ENCODE measurements at regions not wholly inside any gene's neighbourhood (a gene's known extent, or its start where the extent isn't known, plus 50 kb on each side); places are given as distances from the start of the nearest gene placed in this dataset.

GRCh38 chr11:93935826-93936225 lies 85.3 kb upstream of the HEPHL1 start:
- no peak for TF ChIP-seq CTCF (IDR thresholded peaks at IDR 0.05)
- TF ChIP-seq POLR2A (IDR thresholded peaks at IDR 0.05): no peak

Measured in esophagus squamous epithelium (tissue), 4 donors.